GM18502 (cell line): ENCODE measurements at regions not wholly inside any gene's neighbourhood (a gene's known extent, or its start where the extent isn't known, plus 50 kb on each side); places are given as distances from the start of the nearest gene placed in this dataset.
"Not testable (repeated sequence)": the region's sequence is repeated elsewhere in the genome, so short reads cannot be mapped to it uniquely, and the experiment has no call there.

ENCODE experiments used
- ATAC-seq: cut with Tn5 transposase; IDR thresholded peaks from one replicate; pipeline ENCODE4 v1.9.1; 2021; ENCODE audit warnings: mild to moderate bottlenecking; ENCODE audit not compliant: unreplicated experiment, poor library complexity

DNA sequence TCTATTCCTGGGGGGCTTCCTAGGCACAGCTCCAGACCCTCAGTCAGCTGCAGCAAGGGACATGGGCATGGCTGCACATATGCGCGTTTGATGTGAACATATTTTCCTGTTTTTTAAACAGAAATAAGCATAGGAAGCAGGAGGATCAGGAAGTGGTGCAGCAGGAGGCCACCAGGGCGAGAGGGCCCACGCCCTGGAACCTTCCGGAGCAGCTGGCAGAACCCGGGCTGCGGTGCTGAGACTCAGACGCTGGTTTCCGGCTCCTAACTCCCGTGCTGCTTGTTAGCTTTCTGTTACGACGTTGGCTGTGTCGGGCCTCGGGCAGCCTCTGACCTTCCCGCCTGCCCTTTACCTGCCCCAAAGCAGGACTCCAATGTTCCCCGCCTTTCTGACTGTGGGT, 5399.5 kb upstream of the TPTE start:
- not testable (repeated sequence) for ATAC-seq

DNA sequence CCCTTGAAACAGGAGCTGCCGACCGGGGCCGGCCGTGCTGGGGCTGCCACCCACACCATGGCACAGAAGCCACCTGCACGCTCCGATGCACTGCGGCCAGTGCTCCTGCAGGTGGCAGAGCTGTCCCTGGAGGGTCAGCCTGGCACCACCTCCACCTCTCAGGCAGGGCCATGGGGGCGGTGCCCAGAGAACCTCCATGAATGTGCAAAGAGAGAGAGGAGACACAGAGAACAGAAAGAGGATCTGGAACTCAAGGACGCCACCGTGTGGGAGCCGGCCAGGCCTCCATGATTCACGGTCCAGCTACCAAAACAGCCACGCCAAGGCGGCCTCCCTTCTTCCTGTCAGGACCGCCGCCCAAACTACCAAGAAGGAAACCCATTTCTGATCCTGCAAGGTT, 5397.7 kb upstream of the TPTE start:
- ATAC-seq: not testable (repeated sequence)

DNA sequence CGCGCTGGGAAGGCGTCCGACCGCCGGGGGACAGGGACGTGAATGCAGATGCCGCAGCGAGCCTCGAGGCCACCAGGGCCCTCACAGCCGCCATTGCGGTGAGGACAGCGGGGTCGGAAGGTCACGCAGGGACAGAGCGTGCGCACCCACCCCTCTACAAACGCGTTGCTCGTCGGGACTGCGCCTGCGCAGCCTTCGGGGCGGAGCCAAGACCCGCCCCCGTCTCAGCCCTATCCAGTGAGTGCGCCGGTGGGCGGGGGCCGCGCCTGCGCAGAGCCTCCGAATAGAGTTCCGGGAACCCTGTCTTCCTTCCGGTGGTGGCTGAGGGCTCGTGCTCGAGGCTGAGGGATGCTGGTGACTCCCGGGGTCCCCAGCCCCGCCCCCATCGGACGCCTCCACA, 5393.1 kb upstream of the TPTE start:
- ATAC-seq: peak; percentile 86

- ATAC-seq: not testable (repeated sequence)
Measured at GRCh38 chr21:5133824-5134223, 5387.6 kb upstream of the TPTE start.

- ATAC-seq: not testable (repeated sequence)
Measured at GRCh38 chr21:5136406-5136805, 5385.0 kb upstream of the TPTE start.

GRCh38 chr21:5137006-5137405, 5384.4 kb upstream of the TPTE start:
- not testable (repeated sequence) for ATAC-seq

DNA sequence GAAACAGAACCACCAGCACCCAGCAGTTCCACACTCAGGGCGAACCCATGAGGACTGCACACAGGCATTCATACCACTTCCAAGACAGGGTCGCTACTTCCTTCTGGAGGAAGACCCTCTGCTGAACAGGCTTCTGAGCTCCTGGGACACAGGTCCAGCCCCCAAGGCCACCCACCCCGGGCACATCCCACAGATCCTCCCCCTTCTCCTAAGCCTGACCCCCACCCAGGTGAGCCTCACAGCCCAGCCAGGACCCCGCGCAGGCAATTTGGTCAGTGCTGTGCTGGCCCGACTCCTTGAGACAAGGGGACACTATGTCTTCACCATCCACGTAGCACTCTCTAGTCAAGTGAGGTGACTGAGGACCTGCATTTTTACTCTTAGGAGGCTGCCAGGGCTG, 5382.7 kb upstream of the TPTE start:
- not testable (repeated sequence) for ATAC-seq

DNA sequence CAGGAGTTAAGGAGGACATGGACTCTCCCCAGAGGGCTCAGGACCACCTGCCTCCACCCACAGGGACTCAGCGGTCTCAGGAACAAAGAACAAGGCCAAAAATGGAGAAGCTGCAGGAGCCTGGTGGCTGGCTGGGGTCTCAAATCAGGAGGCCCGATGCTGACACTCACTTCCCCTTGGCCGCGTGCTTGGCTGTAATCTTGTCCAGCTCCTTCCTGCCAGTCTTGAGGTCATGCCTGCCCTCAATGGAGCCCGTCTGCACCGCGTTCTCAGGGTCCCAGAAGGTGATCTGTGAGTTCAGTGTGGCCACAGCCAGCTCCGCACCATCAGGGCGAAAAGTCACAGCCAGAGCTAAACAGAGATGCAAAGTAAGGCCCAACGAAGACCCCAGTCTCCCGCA, 5381.9 kb upstream of the TPTE start:
- ATAC-seq: not testable (repeated sequence)

DNA sequence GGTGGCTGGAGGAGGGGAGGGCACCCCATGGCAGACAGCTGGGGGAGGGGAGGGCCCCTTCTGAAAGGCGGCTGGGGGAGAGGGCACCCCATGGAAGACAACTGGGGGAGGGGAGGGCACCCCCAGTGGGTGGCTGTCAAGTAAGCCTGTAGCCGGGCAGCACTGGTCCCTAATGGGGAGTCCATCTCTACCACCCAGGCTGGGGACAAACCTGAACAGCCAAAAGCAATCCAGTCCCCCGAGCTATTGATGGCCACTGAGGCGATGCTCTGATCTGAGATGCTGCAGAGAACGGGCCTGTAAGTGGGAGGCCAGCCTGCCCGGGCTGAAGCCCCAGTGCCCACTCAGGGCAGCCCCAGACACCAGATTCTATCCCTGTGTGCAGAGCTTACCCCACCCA, 5378.4 kb upstream of the TPTE start:
- ATAC-seq: not testable (repeated sequence)

GRCh38 chr21:5144731-5145130, 5376.7 kb upstream of the TPTE start:
- not testable (repeated sequence) for ATAC-seq

- ATAC-seq: not testable (repeated sequence)
Measured at GRCh38 chr21:5147685-5148084, 5373.7 kb upstream of the TPTE start.

DNA sequence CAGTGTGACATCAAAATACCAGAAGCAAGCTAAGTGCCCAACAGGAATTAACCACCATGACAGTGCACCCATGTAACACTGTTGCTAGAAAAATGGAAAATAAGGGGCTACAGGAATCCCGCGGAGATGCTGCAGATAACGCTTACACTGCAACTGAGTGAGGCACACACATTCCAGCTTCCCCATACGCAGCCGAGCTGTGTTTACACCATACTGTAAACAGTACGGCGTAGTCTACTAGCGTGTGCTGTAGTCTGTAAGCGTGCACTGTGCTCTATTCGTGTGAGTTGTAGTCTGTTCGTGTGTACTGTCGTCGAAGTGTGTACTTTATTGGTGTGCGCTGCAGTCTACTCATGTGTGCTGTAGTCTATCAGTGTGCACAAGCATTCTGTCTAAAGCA, 5372.2 kb upstream of the TPTE start:
- not testable (repeated sequence) for ATAC-seq

GRCh38 chr21:5153842-5154640, 5367.3 kb upstream of the TPTE start:
- ATAC-seq: not testable (repeated sequence)

DNA sequence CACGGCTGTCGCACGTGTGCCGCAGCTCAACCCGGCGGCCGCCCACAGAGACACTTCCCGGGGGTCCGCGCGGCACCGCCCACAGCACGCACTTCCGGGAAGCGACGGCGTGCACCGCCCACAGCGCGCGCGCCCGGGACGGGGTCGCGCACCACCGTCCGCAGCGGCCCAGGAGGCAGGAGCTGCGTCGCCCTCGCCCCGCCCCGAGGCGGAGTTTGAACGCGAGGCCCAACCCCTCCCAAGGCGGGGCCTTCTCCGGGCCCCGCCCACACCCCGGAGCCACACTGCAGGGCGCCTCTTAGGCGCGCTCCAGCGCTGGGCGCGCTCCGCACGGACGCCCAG, 5366.8 kb upstream of the TPTE start:
- ATAC-seq: peak; percentile 88

- ATAC-seq: not testable (repeated sequence)
Measured at GRCh38 chr21:5162693-5163574, 5358.4 kb upstream of the TPTE start.

DNA sequence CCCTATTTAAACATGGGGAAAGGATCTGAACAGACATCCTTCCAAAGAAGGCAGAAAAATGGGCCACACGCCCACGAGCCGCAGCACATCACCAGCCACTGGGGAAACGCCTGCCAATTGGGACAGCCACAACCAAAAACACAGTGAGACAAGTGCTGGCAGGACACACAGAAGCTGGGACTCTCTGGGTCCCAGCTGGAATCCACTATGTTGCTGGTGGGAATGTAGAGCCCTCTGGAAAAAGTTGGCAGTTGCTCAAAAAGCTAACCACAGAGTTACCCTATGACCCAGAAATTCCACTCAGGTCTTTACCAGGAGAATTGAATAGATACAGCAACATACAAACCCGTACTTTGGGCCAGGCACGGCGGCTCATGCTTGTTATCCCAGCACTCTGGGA, 5355.6 kb upstream of the TPTE start:
- ATAC-seq: not testable (repeated sequence)
